Psoas muscle (tissue), 7 donors: ENCODE measurements at regions not wholly inside any gene's neighbourhood (a gene's known extent, or its start where the extent isn't known, plus 50 kb on each side); places are given as distances from the start of the nearest gene placed in this dataset.

Experiments used
- ATAC-seq, 4 donors: fragments of 200-7000 bp; cut with Tn5 transposase; one replicate each; pipeline ENCODE4 v1.9.1; 2020; ENCODE audit warnings: moderate library complexity in 3 of 4, mild to moderate bottlenecking in 2 of 4
- DNase-seq, 2 donors: peaks; one replicate each; pipeline ENCODE4 v3.0.0-alpha.2; 2020
- H3K27ac ChIP-seq: fragments of 200-600 bp; one replicate; pipeline ENCODE4 v1.8.0; 2022
- H3K27me3 ChIP-seq, 3 donors: fragments of 200-600 bp in 1 of 3; one replicate each; pipeline versions ENCODE4 v1.6.1 to v1.8.0; 2013 to 2022; ENCODE audit warnings: low read length in 2 of 3, mild to moderate bottlenecking in 2 of 3, moderate library complexity in 1 of 3; ENCODE audit not compliant: insufficient read depth in 3 of 3
- H3K36me3 ChIP-seq, 2 donors: fragments of 200-600 bp in 1 of 2; one replicate each; pipeline versions ENCODE4 v1.6.1 to v1.8.0; 2013 to 2022; ENCODE audit warnings: low read depth in 1 of 2, mild to moderate bottlenecking in 1 of 2, moderate library complexity in 1 of 2; ENCODE audit not compliant: insufficient read depth in 1 of 2
- H3K4me1 ChIP-seq: fragments of 200-600 bp; one replicate; pipeline ENCODE4 v1.8.0; 2022
- H3K4me3 ChIP-seq: fragments of 200-600 bp; one replicate; pipeline ENCODE4 v1.8.0; 2022; ENCODE audit warnings: mild to moderate bottlenecking
- H3K9me3 ChIP-seq: fragments of 200-600 bp; one replicate; pipeline ENCODE4 v1.8.0; 2022
- WGBS, 3 donors: extraction: QIAGEN DNeasy Blood & Tissue Kit; methylation state at CpG; one replicate each; pipeline versions ENCODE4 v1.1.6 to v1.1.7; 2013; 5-methylcytosine and 5-hydroxymethylcytosine counted together
- intact Hi-C, 2 donors: fragments of 100-400 bp; cut with DNase I; formaldehyde crosslinking; loops; one replicate each; pipeline versions ENCODE4 v1.11.0 to v1.14.2; 2022
- TF ChIP-seq, protein P1 (sequence below): fragments of 200-600 bp; IDR thresholded peaks from one replicate; pipeline ENCODE4 v1.8.0; 2022; ENCODE audit warnings: antibody characterized with exemption
- donor health status: healthy with polysubstance abuse.
- donor health status: DM: no; HTN: no; CAD: no; lungs with moderate emphysema.
- donor health status: Bipolar disorder and iron deficiency.
- donor health status: healthy.
- donor health status: DM: yes; HTN: yes; CAD: no.
- donor health status: DM: no; HTN: no; CAD: no.
- donor health status: DM: yes; HTN: yes; CAD: no.

DNA sequence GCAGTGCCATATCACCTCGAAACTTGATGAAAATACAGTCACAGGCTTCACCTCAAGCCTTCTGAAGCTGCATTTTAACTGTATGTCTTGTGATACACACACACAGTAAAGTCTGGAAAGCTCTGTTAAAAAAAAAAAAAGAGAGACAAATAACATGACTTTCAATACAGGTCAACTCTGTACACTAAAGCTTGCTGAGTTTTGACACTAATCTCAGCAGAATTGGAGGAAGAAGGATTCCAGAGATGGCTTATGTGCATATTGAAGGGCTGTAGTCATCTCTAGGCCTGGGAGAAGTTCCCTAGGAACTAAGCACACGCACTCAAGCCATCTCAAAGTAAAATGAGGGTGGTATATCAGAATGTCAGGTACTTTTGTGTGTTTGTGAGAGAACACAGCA is 875.1 kb downstream of the EPHA4 start:
- Histone ChIP-seq H3K4me1 (no peaks in the 10 kb centered on the region), H3K9me3 (peaks cover 6% of the 10 kb centered on the region), H3K27me3 (no peaks in the 10 kb centered on the region), H3K36me3 (no peaks in the 10 kb centered on the region), H3K4me3 (no peak overlapping the region), H3K27ac (no peak overlapping the region)
- ATAC-seq (no peak), DNase-seq (no peak)
- TF ChIP-seq, protein P1, sequence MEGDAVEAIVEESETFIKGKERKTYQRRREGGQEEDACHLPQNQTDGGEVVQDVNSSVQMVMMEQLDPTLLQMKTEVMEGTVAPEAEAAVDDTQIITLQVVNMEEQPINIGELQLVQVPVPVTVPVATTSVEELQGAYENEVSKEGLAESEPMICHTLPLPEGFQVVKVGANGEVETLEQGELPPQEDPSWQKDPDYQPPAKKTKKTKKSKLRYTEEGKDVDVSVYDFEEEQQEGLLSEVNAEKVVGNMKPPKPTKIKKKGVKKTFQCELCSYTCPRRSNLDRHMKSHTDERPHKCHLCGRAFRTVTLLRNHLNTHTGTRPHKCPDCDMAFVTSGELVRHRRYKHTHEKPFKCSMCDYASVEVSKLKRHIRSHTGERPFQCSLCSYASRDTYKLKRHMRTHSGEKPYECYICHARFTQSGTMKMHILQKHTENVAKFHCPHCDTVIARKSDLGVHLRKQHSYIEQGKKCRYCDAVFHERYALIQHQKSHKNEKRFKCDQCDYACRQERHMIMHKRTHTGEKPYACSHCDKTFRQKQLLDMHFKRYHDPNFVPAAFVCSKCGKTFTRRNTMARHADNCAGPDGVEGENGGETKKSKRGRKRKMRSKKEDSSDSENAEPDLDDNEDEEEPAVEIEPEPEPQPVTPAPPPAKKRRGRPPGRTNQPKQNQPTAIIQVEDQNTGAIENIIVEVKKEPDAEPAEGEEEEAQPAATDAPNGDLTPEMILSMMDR, result no peak
- 88 to 98% (median 91%) methylated on average over 2 of the region's 2 CpGs for WGBS, 3 donors
- intact Hi-C loops, result no loop called here

DNA sequence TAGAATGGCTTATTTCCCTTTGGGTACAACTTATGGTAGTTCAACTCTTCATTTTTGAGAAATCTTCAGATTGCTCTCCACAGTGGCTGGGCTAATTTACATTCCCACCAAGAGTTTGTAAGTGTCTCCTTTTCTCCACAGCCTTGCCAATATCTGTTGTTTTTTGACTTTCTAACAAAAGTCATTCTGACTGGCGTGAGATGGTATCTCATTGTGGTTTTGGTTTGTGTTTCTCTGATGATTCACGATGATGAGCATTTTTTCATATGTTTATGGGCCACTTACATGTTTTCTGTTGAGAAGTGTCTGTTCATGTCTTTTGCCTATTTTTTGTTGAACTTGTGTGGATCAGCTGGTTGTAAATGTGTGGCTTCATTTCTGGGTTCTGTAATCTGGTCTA is 871.0 kb downstream of the EPHA4 start:
- intact Hi-C loops, result no loop called here
- Histone ChIP-seq H3K27ac (no peak overlapping the region), H3K36me3 (no peaks in the 10 kb centered on the region), H3K4me3 (no peak overlapping the region), H3K4me1 (no peaks in the 10 kb centered on the region), H3K9me3 (peaks cover 6% of the 10 kb centered on the region), H3K27me3 (no peaks in the 10 kb centered on the region)
- DNase-seq (no peak), ATAC-seq (no peak)
- WGBS, 3 donors, result 93 to 97% (median 96%) methylated on average over 2 of the region's 2 CpGs
- TF ChIP-seq, protein P1, result no peak

DNA sequence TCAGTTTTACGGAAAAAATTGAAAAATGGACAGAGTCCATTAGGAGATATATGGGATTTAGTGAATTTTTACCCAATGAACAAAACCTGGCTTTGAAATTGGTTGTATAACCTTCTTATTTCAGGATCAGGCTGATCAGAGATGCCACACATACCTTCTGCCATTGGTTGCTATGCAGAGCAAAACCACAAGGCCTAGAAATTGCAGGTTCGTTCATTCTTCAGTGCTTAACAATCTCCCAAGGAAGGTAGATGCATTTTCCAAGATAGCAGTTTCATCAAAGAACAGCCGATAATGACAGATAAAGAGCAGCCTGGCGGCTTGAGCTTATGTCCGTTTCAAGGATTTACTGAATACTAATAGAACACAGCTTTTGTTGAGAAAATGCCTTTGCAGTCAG is 868.8 kb downstream of the EPHA4 start:
- Histone ChIP-seq H3K27ac (no peak overlapping the region), H3K27me3 (no peaks in the 10 kb centered on the region), H3K36me3 (no peaks in the 10 kb centered on the region), H3K4me1 (no peaks in the 10 kb centered on the region), H3K9me3 (peaks cover 6% of the 10 kb centered on the region), H3K4me3 (no peak overlapping the region)
- no peak for DNase-seq
- intact Hi-C loops, result no loop called here
- TF ChIP-seq, protein P1, result no peak
- no peak for ATAC-seq
- WGBS, 3 donors, result 90 to 92% (median 91%) methylated on average over 5 of the region's 5 CpGs

DNA sequence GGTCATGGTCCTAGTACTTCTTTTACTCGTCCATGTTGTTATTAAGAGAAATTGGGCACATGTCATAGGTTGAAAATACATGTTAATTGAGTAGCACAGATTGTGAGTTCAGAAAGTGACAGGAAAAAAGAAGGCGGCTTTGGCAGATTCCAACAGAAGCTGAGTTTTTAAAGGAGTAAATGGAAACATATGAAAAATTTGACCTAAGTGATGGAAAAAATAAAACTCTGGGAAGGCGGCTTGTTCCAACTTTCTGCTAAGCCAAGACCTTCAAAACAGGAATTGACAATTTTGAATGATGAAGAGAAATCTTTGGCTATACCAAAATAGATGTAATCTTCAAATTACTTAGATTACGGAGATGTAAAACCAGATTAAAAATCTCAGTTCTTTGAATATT is 868.0 kb downstream of the EPHA4 start:
- no peaks in the 10 kb centered on the region for H3K4me1 ChIP-seq
- no peak for ATAC-seq
- H3K9me3 ChIP-seq, result peaks cover 6% of the 10 kb centered on the region
- no peaks in the 10 kb centered on the region for H3K27me3 ChIP-seq
- H3K36me3 ChIP-seq, result no peaks in the 10 kb centered on the region
- H3K27ac ChIP-seq, result no peak overlapping the region
- no peak overlapping the region for H3K4me3 ChIP-seq
- DNase-seq, result no peak
- intact Hi-C loops, result no loop called here
- 88 to 91% (median 89%) methylated on average over 4 of the region's 4 CpGs for WGBS, 3 donors
- TF ChIP-seq, protein P1, result no peak

DNA sequence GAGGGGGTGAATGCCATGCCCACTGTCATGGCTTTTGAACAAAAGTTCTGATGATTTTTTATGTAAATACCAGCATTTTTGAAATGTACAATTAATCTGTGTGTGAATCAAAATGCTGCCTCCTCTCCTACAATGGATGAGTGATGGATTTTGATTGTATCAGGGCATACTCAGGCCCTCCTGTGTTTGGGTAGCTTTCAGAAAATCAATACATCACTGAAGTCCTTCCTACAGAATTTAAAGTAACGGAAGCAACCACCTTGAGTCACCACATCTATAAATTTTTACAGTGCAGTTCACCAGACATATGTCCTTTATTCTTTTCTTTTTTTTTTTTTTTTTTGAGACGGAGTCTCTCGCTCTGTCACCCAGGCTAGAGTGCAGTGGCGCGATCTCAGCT is 867.3 kb downstream of the EPHA4 start:
- Histone ChIP-seq H3K9me3 (peaks cover 6% of the 10 kb centered on the region), H3K27ac (no peak overlapping the region), H3K4me1 (no peaks in the 10 kb centered on the region), H3K4me3 (no peak overlapping the region), H3K36me3 (no peaks in the 10 kb centered on the region), H3K27me3 (no peaks in the 10 kb centered on the region)
- no peak for ATAC-seq
- no peak for DNase-seq
- WGBS, 3 donors, result 86 to 99% (median 95%) methylated on average over 4 to 5 of the region's 5 CpGs
- intact Hi-C loops, result no loop called here
- TF ChIP-seq, protein P1, result no peak
